H1 (cell line): ENCODE measurements at regions not wholly inside any gene's neighbourhood (a gene's known extent, or its start where the extent isn't known, plus 50 kb on each side); places are given as distances from the start of the nearest gene placed in this dataset.

ENCODE experiments used
- CTCF ChIA-PET: fragments of 300-600 bp; sonication (Branson Sonifier 250); formaldehyde crosslinking; loops from one replicate; lab custom pipeline; 2021; ENCODE audit not compliant: partially characterized antibody; lab: Charles Lee
- POLR2A ChIA-PET: fragments of 300-600 bp; sonication (Branson Sonifier 250); formaldehyde crosslinking; loops from one replicate; lab custom pipeline; 2021; ENCODE audit warnings: inconsistent platforms; ENCODE audit not compliant: partially characterized antibody; lab: Charles Lee
- DNase-seq, 2 experiments: peaks; one replicate each; pipeline versions ENCODE4 v3.0.0 to v3.0.0-alpha.2; 2010 to 2022; ENCODE audit warnings: low spot score in 2 of 2, low read depth in 1 of 2, mixed read lengths in 1 of 2
- FAIRE-seq: peaks from 2 replicates; lab custom pipeline; 2011; peaks lifted over from hg19 to GRCh38; lab: Jason Lieb, UNC
- H2AFZ ChIP-seq: 2 replicates; pipeline ENCODE4 v1.8.1; 2012; ENCODE audit warnings: low read length, inconsistent platforms
- H2AK5ac ChIP-seq: 2 replicates; pipeline ENCODE4 v1.6.1; 2013; ENCODE audit warnings: low read depth, low read length
- H2BK120ac ChIP-seq: replicated peaks from 2 replicates; pipeline ENCODE3; 2013; ENCODE audit warnings: low read depth, low read length, inconsistent platforms
- H2BK12ac ChIP-seq: 2 replicates; pipeline ENCODE4 v1.6.1; 2013; ENCODE audit warnings: low read depth, low read length
- H2BK15ac ChIP-seq: 2 replicates; pipeline ENCODE4 v1.6.1; 2013; ENCODE audit warnings: low read length
- H2BK20ac ChIP-seq: 2 replicates; pipeline ENCODE4 v1.6.1; 2013; ENCODE audit warnings: low read length
- H2BK5ac ChIP-seq: 2 replicates; pipeline ENCODE4 v1.6.1; 2013; ENCODE audit warnings: low read depth, low read length
- H3K14ac ChIP-seq: 2 replicates; pipeline ENCODE4 v1.6.1; 2013; ENCODE audit warnings: inconsistent platforms; ENCODE audit not compliant: insufficient read length
- H3K18ac ChIP-seq: 2 replicates; pipeline ENCODE4 v1.6.1; 2013; ENCODE audit warnings: low read length; ENCODE audit errors: extremely low read depth
- H3K23ac ChIP-seq: 2 replicates; pipeline ENCODE4 v1.6.1; 2013; ENCODE audit warnings: inconsistent platforms; ENCODE audit not compliant: insufficient read length
- H3K23me2 ChIP-seq: 2 replicates; pipeline ENCODE4 v1.6.1; 2013; ENCODE audit warnings: low read depth, low read length
- H3K27ac ChIP-seq: 2 replicates; pipeline ENCODE4 v1.6.1; 2011; ENCODE audit warnings: low read depth, low read length, inconsistent platforms
- H3K27me3 ChIP-seq, 4 experiments: replicated peaks in 1 of 4; 1 replicate in 1 of 4; 2 replicates in 3 of 4; pipeline versions ENCODE4 v1.6.1 to v1.8.1; 2011 to 2013; ENCODE audit warnings: low read length in 3 of 4, mild to moderate bottlenecking in 3 of 4, inconsistent platforms in 2 of 4, mixed read lengths in 2 of 4, moderate library complexity in 1 of 4; ENCODE audit not compliant: control insufficient read depth in 3 of 4, insufficient read depth in 3 of 4; ENCODE audit errors: extremely low read depth in 1 of 4
- H3K36me3 ChIP-seq, 4 experiments: 2 replicates each; pipeline versions ENCODE4 v1.6.1 to v1.8.1; 2011 to 2013; ENCODE audit warnings: mild to moderate bottlenecking in 4 of 4, low read length in 3 of 4, moderate library complexity in 2 of 4, control low read depth in 1 of 4, inconsistent platforms in 1 of 4; ENCODE audit not compliant: insufficient read depth in 4 of 4, control insufficient read depth in 2 of 4
- H3K4ac ChIP-seq: replicated peaks from 2 replicates; pipeline ENCODE3; 2013; ENCODE audit warnings: low read length, low read depth, mixed read lengths, inconsistent platforms; ENCODE audit not compliant: insufficient read length
- H3K4me1 ChIP-seq, 4 experiments: replicated peaks in 1 of 4; 1 replicate in 1 of 4; 2 replicates in 3 of 4; pipeline versions ENCODE4 v1.6.1 to v1.8.1; 2011 to 2013; ENCODE audit warnings: low read length in 3 of 4, inconsistent platforms in 2 of 4, mixed read lengths in 1 of 4; ENCODE audit not compliant: insufficient read depth in 4 of 4, control insufficient read depth in 3 of 4
- H3K4me2 ChIP-seq, 2 experiments: 2 replicates each; pipeline versions ENCODE4 v1.6.1 to v1.8.1; 2011 to 2013; ENCODE audit warnings: low read depth in 2 of 2, low read length in 2 of 2, control low read depth in 1 of 2, inconsistent platforms in 1 of 2, mild to moderate bottlenecking in 1 of 2; ENCODE audit not compliant: insufficient read depth in 1 of 2
- H3K4me3 ChIP-seq, 4 experiments: fragments of 200-600, 300-600 bp in 1 of 4; sonication (generic), shearing (Covaris generic), sonication (Bioruptor Twin) in 1 of 4; 2 replicates each; pipeline versions ENCODE4 v1.5.1 to v1.8.1; 2011 to 2016; ENCODE audit warnings: low read length in 4 of 4, low read depth in 3 of 4, control low read depth in 2 of 4, inconsistent platforms in 2 of 4, mild to moderate bottlenecking in 2 of 4, mixed read lengths in 1 of 4, moderate library complexity in 1 of 4; ENCODE audit not compliant: insufficient read depth in 2 of 4; ENCODE audit errors: extremely low read depth in 1 of 4
- H3K56ac ChIP-seq: replicated peaks from 2 replicates; pipeline ENCODE3; 2013; ENCODE audit warnings: low read depth, mild to moderate bottlenecking, mixed read lengths, low read length, inconsistent platforms; ENCODE audit not compliant: insufficient read length
- H3K79me1 ChIP-seq: 2 replicates; pipeline ENCODE4 v1.6.1; 2013; ENCODE audit warnings: low read depth, low read length, control low read depth
- H3K79me2 ChIP-seq, 2 experiments: 2 replicates each; pipeline versions ENCODE4 v1.6.1 to v1.8.1; 2012 to 2013; ENCODE audit warnings: low read length in 2 of 2, mild to moderate bottlenecking in 2 of 2, inconsistent platforms in 1 of 2; ENCODE audit not compliant: insufficient read depth in 2 of 2, control insufficient read depth in 1 of 2
- H3K9ac ChIP-seq, 4 experiments: replicated peaks in 1 of 4; 1 replicate in 1 of 4; 2 replicates in 3 of 4; pipeline versions ENCODE4 v1.6.1 to v1.8.1; 2011 to 2013; ENCODE audit warnings: low read depth in 3 of 4, low read length in 3 of 4, control low read depth in 2 of 4, mild to moderate bottlenecking in 2 of 4, moderate library complexity in 2 of 4, inconsistent platforms in 1 of 4; ENCODE audit errors: extremely low read depth in 1 of 4
- H3K9me3 ChIP-seq, 2 experiments: 2 replicates each; pipeline versions ENCODE4 v1.6.1 to v1.8.1; 2012 to 2013; ENCODE audit warnings: mild to moderate bottlenecking in 2 of 2, moderate library complexity in 2 of 2, control low read depth in 1 of 2, inconsistent platforms in 1 of 2, low read depth in 1 of 2, low read length in 1 of 2, mixed read lengths in 1 of 2; ENCODE audit not compliant: insufficient read depth in 2 of 2
- H4K20me1 ChIP-seq, 2 experiments: replicated peaks in 1 of 2; 2 replicates each; pipeline versions ENCODE3 to v1.8.1; 2011 to 2013; ENCODE audit warnings: inconsistent platforms in 2 of 2, low read length in 2 of 2, mild to moderate bottlenecking in 1 of 2; ENCODE audit not compliant: insufficient read depth in 2 of 2, control insufficient read depth in 1 of 2
- H4K5ac ChIP-seq: 2 replicates; pipeline ENCODE4 v1.6.1; 2013; ENCODE audit warnings: low read length, low read depth, mixed read lengths, inconsistent platforms; ENCODE audit not compliant: insufficient read length
- H4K8ac ChIP-seq: 2 replicates; pipeline ENCODE4 v1.8.0; 2013; ENCODE audit warnings: mild to moderate bottlenecking, moderate library complexity, low read length, inconsistent platforms; ENCODE audit not compliant: insufficient read depth; ENCODE audit errors: extremely low read depth
- H4K91ac ChIP-seq: replicated peaks from 2 replicates; pipeline ENCODE3; 2013; ENCODE audit warnings: low read length, mixed read lengths, inconsistent platforms; ENCODE audit not compliant: insufficient read length
- BACH1 ChIP-seq: IDR thresholded peaks from 2 replicates; pipeline ENCODE4 v1.6.1; 2012; ENCODE audit warnings: low read length, improper control_type of control experiment
- KDM5A ChIP-seq: fragments of 200-600 bp; IDR thresholded peaks from 2 replicates; pipeline ENCODE4 v1.7.1; 2012; ENCODE audit warnings: mild to moderate bottlenecking, low read length, inconsistent platforms, mixed read lengths
- POLR2AphosphoS5 ChIP-seq: IDR thresholded peaks from 2 replicates; pipeline ENCODE4 v1.6.1; 2011; ENCODE audit warnings: low read depth, low read length
- SAP30 ChIP-seq: fragments of 300-600 bp; sonication (generic); IDR thresholded peaks from 2 replicates; pipeline ENCODE4 v1.7.1; 2012; ENCODE audit warnings: low read length, moderate library complexity, mild to moderate bottlenecking, inconsistent platforms; ENCODE audit not compliant: insufficient read depth, insufficient replicate concordance
- SIX5 ChIP-seq: IDR thresholded peaks from 2 replicates; pipeline ENCODE4 v1.6.1; 2011; ENCODE audit warnings: mild to moderate bottlenecking, low read depth, low read length
- WGBS, 2 experiments: shearing (Covaris generic) in 1 of 2; methylation state at CpG; one replicate each; pipeline versions ENCODE4 v1.1.6 to v1.1.7; 2013 to 2015; ENCODE audit warnings: low lambda C conversion rate in 2 of 2, mixed read lengths in 2 of 2, inconsistent platforms in 1 of 2, low coverage in 1 of 2, missing lambda C conversion rate in 1 of 2; ENCODE audit not compliant: insufficient replicate concordance in 2 of 2, insufficient coverage in 1 of 2, insufficient read length in 1 of 2; ENCODE audit errors: extremely low coverage in 1 of 2, missing lambda C conversion rate in 1 of 2; 5-methylcytosine and 5-hydroxymethylcytosine counted together

GRCh38 chr6:45783716-45784115 is 231.9 kb downstream of the CLIC5 start:
- H3K27me3 ChIP-seq: no peaks in the 10 kb centered on the region
- no peak overlapping the region for H2BK20ac ChIP-seq
- H3K79me1 ChIP-seq: no peaks in the 10 kb centered on the region
- H3K14ac ChIP-seq: no peak overlapping the region
- H3K27ac ChIP-seq: no peak overlapping the region
- H2AFZ ChIP-seq: no peak overlapping the region
- no peak overlapping the region for H3K56ac ChIP-seq
- no peaks in the 10 kb centered on the region for H4K20me1 ChIP-seq
- H4K5ac ChIP-seq: no peak overlapping the region
- TF ChIP-seq POLR2AphosphoS5 (no peak), SIX5 (no peak), BACH1 (no peak), KDM5A (no peak), SAP30 (no peak)
- no peaks in the 10 kb centered on the region for H3K9me3 ChIP-seq
- no peak overlapping the region for H2BK15ac ChIP-seq
- no peaks in the 10 kb centered on the region for H3K23me2 ChIP-seq
- no peak overlapping the region for H2BK5ac ChIP-seq
- H2BK12ac ChIP-seq: no peak overlapping the region
- no peak for FAIRE-seq
- WGBS, 2 experiments: 87% methylated on average over 5 of the region's 5 CpGs; no CpG with 5 or more reads in 1 of the 2 experiments
- H3K4me2 ChIP-seq: no peak overlapping the region
- no peak overlapping the region for H2AK5ac ChIP-seq
- no peak overlapping the region for H3K4ac ChIP-seq
- no peak overlapping the region for H3K9ac ChIP-seq
- no peaks in the 10 kb centered on the region for H3K79me2 ChIP-seq
- no peaks in the 10 kb centered on the region for H3K4me1 ChIP-seq
- ChIA-PET POLR2A (no interaction called here), CTCF (interaction anchor here (1.2 to 4.1 kb wide), 3 partner anchors 11 to 139 kb away, joined by 5 to 17 read pairs (median 6); no protein-coding TSS in a partner anchor)
- H3K23ac ChIP-seq: no peak overlapping the region
- no peak for DNase-seq
- no peak overlapping the region for H4K91ac ChIP-seq
- no peak overlapping the region for H2BK120ac ChIP-seq
- H4K8ac ChIP-seq: no peak overlapping the region
- no peak overlapping the region for H3K18ac ChIP-seq
- no peaks in the 10 kb centered on the region for H3K36me3 ChIP-seq
- H3K4me3 ChIP-seq: no peak overlapping the region
